ENCODE measurements at regions not wholly inside any gene's neighbourhood (a gene's known extent, or its start where the extent isn't known, plus 50 kb on each side); places are given as distances from the start of the nearest gene placed in this dataset.

- no peak for TF ChIP-seq CTCF (IDR thresholded peaks at IDR 0.05; ENCODE audit: low read depth, low read length, missing input control)
- no peak for TF ChIP-seq GABPA (IDR thresholded peaks at IDR 0.05 in 1 of 2, conservative IDR thresholded peaks at IDR 0.05 in 1 of 2)
- no peak for TF ChIP-seq YY1 (IDR thresholded peaks at IDR 0.05)
- no peak for TF ChIP-seq JUND (IDR thresholded peaks at IDR 0.05)
- no peak for TF ChIP-seq REST (IDR thresholded peaks at IDR 0.05)
- no peak for TF ChIP-seq EGR1 (IDR thresholded peaks at IDR 0.05; ENCODE audit: low read depth in 2 of 2)
- no peak for TF ChIP-seq SP1 (IDR thresholded peaks at IDR 0.05)
- TF ChIP-seq TAF1 (conservative IDR thresholded peaks at IDR 0.05): no peak
- TF ChIP-seq ATF3 (IDR thresholded peaks at IDR 0.05): no peak
- no peak for TF ChIP-seq RAD21 (IDR thresholded peaks at IDR 0.05)
- no peak for TF ChIP-seq MAX (IDR thresholded peaks at IDR 0.05)
- no peak for TF ChIP-seq ZBTB33 (IDR thresholded peaks at IDR 0.05)
- TF ChIP-seq RXRA (IDR thresholded peaks at IDR 0.05): no peak
These were observed 109.4 kb downstream of the RCN1 start for GRCh38 chr11:32200136-32200847.

All from liver (tissue), 3 donors.